ENCODE measurements at regions not wholly inside any gene's neighbourhood (a gene's known extent, or its start where the extent isn't known, plus 50 kb on each side); places are given as distances from the start of the nearest gene placed in this dataset.

DNA sequence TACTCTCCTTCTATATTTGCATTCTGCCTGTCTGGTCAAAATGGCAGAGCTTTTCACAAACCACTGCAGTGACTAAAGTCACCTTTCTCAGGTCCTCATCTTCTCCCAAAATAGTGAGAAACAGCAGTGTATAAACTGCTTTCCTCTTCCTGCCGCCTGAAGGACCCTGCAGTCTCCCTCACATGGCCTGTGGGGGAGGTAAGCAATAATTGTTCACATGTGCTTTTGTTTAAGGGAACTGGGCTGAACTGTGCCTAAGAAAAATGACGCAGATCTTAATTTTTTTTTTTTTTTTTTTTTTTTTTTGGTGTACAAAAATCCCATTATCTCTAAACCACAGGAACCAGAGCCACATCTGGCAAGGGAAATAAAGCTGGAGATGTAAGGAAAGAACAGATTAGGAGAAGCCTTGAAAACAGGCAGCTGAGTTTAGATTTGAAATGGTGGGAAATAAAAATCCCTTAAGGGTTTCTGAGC is 131.7 kb upstream of the VLDLR start:
- H3K4me3 ChIP-seq (ENCODE audit: low read length) = no peak overlapping the region
- TF ChIP-seq, protein P1, sequence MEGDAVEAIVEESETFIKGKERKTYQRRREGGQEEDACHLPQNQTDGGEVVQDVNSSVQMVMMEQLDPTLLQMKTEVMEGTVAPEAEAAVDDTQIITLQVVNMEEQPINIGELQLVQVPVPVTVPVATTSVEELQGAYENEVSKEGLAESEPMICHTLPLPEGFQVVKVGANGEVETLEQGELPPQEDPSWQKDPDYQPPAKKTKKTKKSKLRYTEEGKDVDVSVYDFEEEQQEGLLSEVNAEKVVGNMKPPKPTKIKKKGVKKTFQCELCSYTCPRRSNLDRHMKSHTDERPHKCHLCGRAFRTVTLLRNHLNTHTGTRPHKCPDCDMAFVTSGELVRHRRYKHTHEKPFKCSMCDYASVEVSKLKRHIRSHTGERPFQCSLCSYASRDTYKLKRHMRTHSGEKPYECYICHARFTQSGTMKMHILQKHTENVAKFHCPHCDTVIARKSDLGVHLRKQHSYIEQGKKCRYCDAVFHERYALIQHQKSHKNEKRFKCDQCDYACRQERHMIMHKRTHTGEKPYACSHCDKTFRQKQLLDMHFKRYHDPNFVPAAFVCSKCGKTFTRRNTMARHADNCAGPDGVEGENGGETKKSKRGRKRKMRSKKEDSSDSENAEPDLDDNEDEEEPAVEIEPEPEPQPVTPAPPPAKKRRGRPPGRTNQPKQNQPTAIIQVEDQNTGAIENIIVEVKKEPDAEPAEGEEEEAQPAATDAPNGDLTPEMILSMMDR (conservative IDR thresholded peaks at IDR 0.05; ENCODE audit: low read depth, low read length) = no peak
- DNase-seq (ENCODE audit: low read depth) = no peak

DNA sequence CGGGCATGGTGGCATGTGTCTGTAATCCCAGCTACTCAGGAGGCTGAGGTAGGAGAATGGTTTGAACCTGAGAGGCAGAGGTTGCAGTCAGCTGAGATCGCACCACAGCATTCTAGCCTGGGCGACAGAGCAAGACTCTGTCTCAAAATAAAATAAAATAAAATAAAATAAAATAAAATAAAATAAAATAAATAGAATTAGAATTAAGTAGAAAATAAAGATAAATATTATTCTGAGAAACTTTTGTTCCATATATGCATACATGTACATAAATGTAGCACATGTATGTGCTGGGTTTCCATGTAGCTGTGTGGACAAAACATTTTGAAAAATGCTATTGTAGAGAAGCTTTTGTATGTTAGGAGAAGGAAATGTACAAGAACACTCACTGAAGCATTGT is 129.4 kb upstream of the VLDLR start:
- no peak overlapping the region for H3K4me3 ChIP-seq (ENCODE audit: low read length)
- TF ChIP-seq, protein P1 (conservative IDR thresholded peaks at IDR 0.05; ENCODE audit: low read depth, low read length) = no peak
- DNase-seq (ENCODE audit: low read depth) = no peak

DNA sequence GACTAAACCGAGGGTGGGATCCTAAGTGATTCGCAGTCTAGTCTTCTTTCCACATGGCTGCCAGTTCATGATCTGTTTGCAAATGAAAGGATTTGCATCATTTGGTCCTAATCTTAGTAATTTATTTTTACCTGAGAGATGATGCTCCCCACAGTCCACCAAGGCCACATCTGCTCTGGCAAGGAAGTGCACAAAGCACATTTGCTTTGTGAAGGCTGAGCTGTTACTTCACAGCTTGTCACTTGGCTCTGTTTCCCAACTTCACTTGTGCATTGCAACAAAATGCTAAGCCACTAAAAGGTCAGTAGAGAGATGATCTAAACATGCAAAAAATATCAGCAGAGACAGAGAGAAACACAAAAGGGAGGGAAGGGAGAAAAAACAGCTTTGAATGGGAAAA is 128.5 kb upstream of the VLDLR start:
- TF ChIP-seq, protein P1 (conservative IDR thresholded peaks at IDR 0.05; ENCODE audit: low read depth, low read length) = no peak
- H3K4me3 ChIP-seq (ENCODE audit: low read length) = no peak overlapping the region
- DNase-seq (ENCODE audit: low read depth) = no peak

DNA sequence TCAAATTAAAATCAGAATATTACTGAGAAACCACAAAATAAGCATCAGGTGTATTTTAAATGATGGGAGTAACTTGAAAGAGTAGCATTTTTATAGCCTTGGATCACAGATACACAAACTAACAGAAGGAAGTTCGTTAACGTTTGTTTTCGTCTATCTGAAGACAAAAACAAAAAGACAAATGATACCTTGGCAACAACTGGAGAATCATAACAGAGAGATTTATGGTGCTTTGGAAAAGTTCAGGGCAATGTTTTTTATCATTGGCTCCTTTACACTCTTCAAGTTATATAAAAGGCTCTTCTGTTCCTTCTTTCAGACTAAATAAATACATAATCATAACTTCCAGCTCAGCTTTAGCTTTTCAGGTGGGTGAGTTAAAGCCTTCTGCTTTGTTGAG is 128.1 kb upstream of the VLDLR start:
- TF ChIP-seq, protein P1 (conservative IDR thresholded peaks at IDR 0.05; ENCODE audit: low read depth, low read length) = no peak
- no peak overlapping the region for H3K4me3 ChIP-seq (ENCODE audit: low read length)
- DNase-seq (ENCODE audit: low read depth) = no peak

DNA sequence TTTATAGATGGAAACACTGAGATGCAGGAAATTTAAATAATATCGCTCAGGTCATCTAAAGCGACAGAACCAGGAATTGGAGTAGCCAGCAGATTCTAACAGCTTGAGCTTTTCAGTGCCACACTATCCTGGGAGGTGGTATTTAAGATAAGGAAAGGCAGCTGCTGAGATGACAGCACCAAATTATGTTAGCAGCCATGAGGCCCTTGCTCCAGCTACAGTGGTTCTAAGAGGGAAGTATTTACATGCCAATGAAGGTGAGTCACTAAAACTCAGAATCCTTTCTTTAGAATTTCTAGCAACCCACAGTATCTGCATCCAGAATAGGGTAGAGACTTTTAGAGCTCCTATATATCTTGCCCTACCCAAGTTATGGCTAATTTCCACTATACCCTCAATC is 127.0 kb upstream of the VLDLR start:
- TF ChIP-seq, protein P1 (conservative IDR thresholded peaks at IDR 0.05; ENCODE audit: low read depth, low read length) = no peak
- H3K4me3 ChIP-seq (ENCODE audit: low read length) = no peak overlapping the region
- peak; percentile 39 for DNase-seq (ENCODE audit: low read depth)

DNA sequence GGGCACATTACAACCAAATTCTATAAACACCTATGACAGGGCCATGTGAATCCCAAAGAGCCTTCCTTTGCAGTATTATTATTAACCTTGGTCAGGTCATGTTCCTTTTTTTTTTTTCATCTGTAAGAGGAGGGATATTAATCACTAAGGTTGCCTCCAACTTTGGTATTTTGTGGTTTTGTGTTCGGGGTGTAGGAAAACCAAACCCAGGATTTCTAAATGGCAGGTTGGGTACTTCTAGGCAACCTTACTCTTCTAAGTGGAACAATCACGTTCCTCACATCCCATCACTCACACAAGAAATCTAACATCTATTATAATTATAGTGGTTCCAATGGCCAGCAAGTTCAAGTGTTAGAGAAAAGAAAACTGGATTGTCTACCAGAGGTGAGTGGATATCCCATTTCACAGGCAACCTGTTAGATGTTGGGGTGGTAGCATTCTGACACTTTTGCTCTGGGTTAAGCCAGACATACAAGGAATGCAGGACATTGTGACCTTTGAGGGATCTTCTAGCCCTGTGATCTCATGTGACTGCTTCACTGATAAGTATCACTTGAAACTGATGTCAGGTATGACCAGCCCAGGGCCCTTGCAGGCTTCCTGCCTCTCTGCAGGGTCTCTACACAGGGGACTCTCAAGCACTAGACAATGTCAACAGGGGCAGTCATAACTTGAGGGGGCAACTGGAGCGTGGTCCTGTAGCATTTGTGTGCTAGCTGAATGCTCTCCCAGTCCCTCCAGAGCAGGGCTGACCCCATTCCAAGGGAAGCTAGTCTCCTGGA is 126.2 kb upstream of the VLDLR start:
- TF ChIP-seq, protein P1 (conservative IDR thresholded peaks at IDR 0.05; ENCODE audit: low read depth, low read length) = no peak
- DNase-seq (ENCODE audit: low read depth) = no peak
- H3K4me3 ChIP-seq (ENCODE audit: low read length) = no peak overlapping the region

DNA sequence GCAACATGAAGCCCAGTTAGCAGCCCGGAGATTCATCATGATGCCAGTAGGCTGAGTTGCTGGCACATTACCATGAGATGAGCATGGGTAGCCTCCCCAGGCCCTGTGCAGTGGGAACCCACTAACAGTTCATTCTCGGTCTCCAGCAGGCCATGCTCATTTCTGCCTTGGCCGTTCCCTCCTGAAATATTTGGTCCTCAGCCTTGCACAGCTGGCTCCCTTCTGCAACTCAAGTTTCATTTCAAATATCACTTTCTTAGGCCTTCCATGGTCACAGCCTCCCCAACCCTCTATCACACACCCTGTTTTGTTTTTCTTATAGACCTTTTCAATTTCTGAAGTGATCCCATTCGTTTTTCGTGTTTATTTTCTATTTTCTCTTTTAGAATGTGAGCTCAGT is 125.4 kb upstream of the VLDLR start:
- H3K4me3 ChIP-seq (ENCODE audit: low read length) = no peak overlapping the region
- DNase-seq (ENCODE audit: low read depth) = no peak
- TF ChIP-seq, protein P1 (conservative IDR thresholded peaks at IDR 0.05; ENCODE audit: low read depth, low read length) = no peak
